ENCODE measurements at regions not wholly inside any gene's neighbourhood (a gene's known extent, or its start where the extent isn't known, plus 50 kb on each side); places are given as distances from the start of the nearest gene placed in this dataset.

GRCh38 chr3:84165328-84165727 lies 793.5 kb upstream of the CADM2 start:
- H3K4me2 ChIP-seq = no peak overlapping the region
- no peak for TF ChIP-seq CTCF (conservative IDR thresholded peaks at IDR 0.05; ENCODE audit: low read depth, low read length)

GRCh38 chr3:84175449-84175848 lies 783.3 kb upstream of the CADM2 start:
- no peak for TF ChIP-seq CTCF (conservative IDR thresholded peaks at IDR 0.05; ENCODE audit: low read depth, low read length)
- Histone ChIP-seq H3K9ac (no peak overlapping the region), H3K79me2 (ENCODE audit: insufficient read depth, low read depth) (no peaks in the 10 kb centered on the region), H3K4me2 (no peak overlapping the region), H3K4me1 (ENCODE audit: low read depth, poor library complexity, severe bottlenecking) (no peaks in the 10 kb centered on the region), H2AFZ (ENCODE audit: low read depth) (no peak overlapping the region), H3K27me3 (ENCODE audit: insufficient read depth, low read depth) (no peaks in the 10 kb centered on the region), H3K36me3 (ENCODE audit: insufficient read depth) (no peaks in the 10 kb centered on the region), H3K4me3 (IDR thresholded peaks at IDR 0.05; ENCODE audit: insufficient read depth, low read depth, low read length) (no peak overlapping the region), H4K20me1 (ENCODE audit: insufficient read depth) (no peaks in the 10 kb centered on the region), H3K27ac (no peak overlapping the region)

More at GRCh38 chr3:84165328-84165727, 793.5 kb upstream of the CADM2 start:
- H2AFZ ChIP-seq (ENCODE audit: low read depth) = no peak overlapping the region
- H3K27me3 ChIP-seq (ENCODE audit: insufficient read depth, low read depth) = no peaks in the 10 kb centered on the region
- H4K20me1 ChIP-seq (ENCODE audit: insufficient read depth) = no peaks in the 10 kb centered on the region
- no peak overlapping the region for H3K9ac ChIP-seq
- H3K4me1 ChIP-seq (ENCODE audit: low read depth, poor library complexity, severe bottlenecking) = no peaks in the 10 kb centered on the region
- no peaks in the 10 kb centered on the region for H3K36me3 ChIP-seq (ENCODE audit: insufficient read depth)
- H3K79me2 ChIP-seq (ENCODE audit: insufficient read depth, low read depth) = no peaks in the 10 kb centered on the region
- H3K4me3 ChIP-seq (IDR thresholded peaks at IDR 0.05; ENCODE audit: insufficient read depth, low read depth, low read length) = no peak overlapping the region
- no peak overlapping the region for H3K27ac ChIP-seq

GRCh38 chr3:84184937-84185336 lies 773.9 kb upstream of the CADM2 start:
- Histone ChIP-seq H3K9ac (no peak overlapping the region), H3K4me3 (IDR thresholded peaks at IDR 0.05; ENCODE audit: insufficient read depth, low read depth, low read length) (no peak overlapping the region), H3K27ac (no peak overlapping the region), H2AFZ (ENCODE audit: low read depth) (no peak overlapping the region), H3K4me1 (ENCODE audit: low read depth, poor library complexity, severe bottlenecking) (no peaks in the 10 kb centered on the region), H3K79me2 (ENCODE audit: insufficient read depth, low read depth) (no peaks in the 10 kb centered on the region), H3K4me2 (no peak overlapping the region), H3K36me3 (ENCODE audit: insufficient read depth) (no peaks in the 10 kb centered on the region), H4K20me1 (ENCODE audit: insufficient read depth) (no peaks in the 10 kb centered on the region), H3K27me3 (ENCODE audit: insufficient read depth, low read depth) (no peaks in the 10 kb centered on the region)
- no peak for TF ChIP-seq CTCF (conservative IDR thresholded peaks at IDR 0.05; ENCODE audit: low read depth, low read length)

GRCh38 chr3:84194029-84194428 lies 764.8 kb upstream of the CADM2 start:
- H3K4me2 ChIP-seq = no peak overlapping the region
- no peaks in the 10 kb centered on the region for H3K79me2 ChIP-seq (ENCODE audit: insufficient read depth, low read depth)
- no peak for TF ChIP-seq CTCF (conservative IDR thresholded peaks at IDR 0.05; ENCODE audit: low read depth, low read length)
- H3K4me1 ChIP-seq (ENCODE audit: low read depth, poor library complexity, severe bottlenecking) = no peaks in the 10 kb centered on the region
- no peak overlapping the region for H2AFZ ChIP-seq (ENCODE audit: low read depth)
- H3K9ac ChIP-seq = no peak overlapping the region
- H3K36me3 ChIP-seq (ENCODE audit: insufficient read depth) = no peaks in the 10 kb centered on the region
- no peak overlapping the region for H3K27ac ChIP-seq
- H3K27me3 ChIP-seq (ENCODE audit: insufficient read depth, low read depth) = no peaks in the 10 kb centered on the region
- H3K4me3 ChIP-seq (IDR thresholded peaks at IDR 0.05; ENCODE audit: insufficient read depth, low read depth, low read length) = no peak overlapping the region
- H4K20me1 ChIP-seq (ENCODE audit: insufficient read depth) = no peaks in the 10 kb centered on the region
